Upper lobe of right lung (tissue), 1 donor: ENCODE measurements at regions not wholly inside any gene's neighbourhood (a gene's known extent, or its start where the extent isn't known, plus 50 kb on each side); places are given as distances from the start of the nearest gene placed in this dataset.

ENCODE experiments used
- ATAC-seq: fragments of 200-7000 bp; cut with Tn5 transposase; one replicate; pipeline ENCODE4 v1.9.1; 2020; ENCODE audit warnings: mild to moderate bottlenecking, moderate library complexity
- DNase-seq: peaks from one replicate; pipeline ENCODE4 v3.0.0-alpha.2; 2020
- H3K27ac ChIP-seq: fragments of 200-600 bp; one replicate; pipeline ENCODE4 v1.8.0; 2022
- H3K27me3 ChIP-seq: fragments of 200-600 bp; one replicate; pipeline ENCODE4 v1.8.0; 2022; ENCODE audit warnings: mild to moderate bottlenecking
- H3K36me3 ChIP-seq: fragments of 200-600 bp; one replicate; pipeline ENCODE4 v1.8.0; 2022
- H3K4me1 ChIP-seq: fragments of 200-600 bp; one replicate; pipeline ENCODE4 v1.8.0; 2022
- H3K4me3 ChIP-seq: fragments of 200-600 bp; one replicate; pipeline ENCODE4 v1.8.0; 2022; ENCODE audit warnings: mild to moderate bottlenecking
- H3K9me3 ChIP-seq: fragments of 200-600 bp; one replicate; pipeline ENCODE4 v1.8.0; 2022
- intact Hi-C: fragments of 100-400 bp; cut with DNase I; formaldehyde crosslinking; loops from one replicate; pipeline ENCODE4 v1.11.0; 2022
- TF ChIP-seq, protein P1 (sequence below): fragments of 200-600 bp; IDR thresholded peaks from one replicate; pipeline ENCODE4 v1.8.0; 2022; ENCODE audit warnings: antibody characterized with exemption
- donor health status: DM: no; HTN: yes; CAD: no; lungs with severe emphysema.

DNA sequence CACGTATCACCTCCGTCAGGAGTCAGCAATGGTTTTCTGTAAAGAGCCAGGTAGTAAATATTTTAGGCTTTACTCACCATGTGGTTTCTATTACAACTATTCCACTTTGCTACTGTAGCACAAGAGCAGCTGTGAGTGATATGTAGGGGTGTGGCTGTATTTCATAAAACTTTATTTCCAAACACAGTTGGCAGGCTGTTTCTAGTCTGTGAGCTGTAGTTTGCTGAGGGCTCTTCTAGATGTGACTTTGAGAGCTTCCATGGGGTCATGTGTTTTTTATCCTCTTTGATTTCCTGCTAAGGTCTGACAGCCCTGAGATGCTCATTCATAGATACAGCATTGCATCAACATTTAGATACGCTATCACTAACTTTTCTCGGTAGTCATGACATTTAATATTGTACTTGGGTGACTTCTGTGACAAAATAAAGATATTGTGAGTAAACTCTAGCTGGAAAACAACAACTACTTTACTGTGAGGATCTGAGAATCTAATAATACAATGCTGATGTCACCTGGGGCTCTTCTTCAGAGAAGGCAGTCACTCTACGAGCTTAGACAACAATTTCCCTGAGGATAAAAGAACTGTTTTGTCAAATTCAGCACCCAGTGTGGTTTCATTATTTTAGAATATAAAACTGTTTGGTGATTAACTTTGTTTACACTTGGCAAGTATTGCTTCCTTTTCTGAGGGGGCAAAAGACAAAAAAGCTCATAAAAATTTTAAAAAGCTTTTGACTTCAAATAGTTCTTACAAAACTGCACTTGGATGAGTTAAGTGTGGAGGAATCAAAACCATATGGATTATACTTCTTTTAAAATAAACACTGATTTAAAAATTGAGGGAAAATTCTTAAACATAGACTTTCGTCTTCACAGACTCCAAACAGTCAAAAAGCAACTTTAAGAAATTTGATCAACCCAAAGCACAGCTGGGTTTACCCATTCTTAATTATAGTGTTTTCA, 231.2 kb upstream of the DCN start:
- Histone ChIP-seq H3K36me3 (no peaks in the 10 kb centered on the region), H3K27me3 (no peaks in the 10 kb centered on the region), H3K27ac (no peak overlapping the region), H3K4me3 (no peak overlapping the region), H3K9me3 (no peaks in the 10 kb centered on the region), H3K4me1 (no peaks in the 10 kb centered on the region)
- TF ChIP-seq, protein P1, sequence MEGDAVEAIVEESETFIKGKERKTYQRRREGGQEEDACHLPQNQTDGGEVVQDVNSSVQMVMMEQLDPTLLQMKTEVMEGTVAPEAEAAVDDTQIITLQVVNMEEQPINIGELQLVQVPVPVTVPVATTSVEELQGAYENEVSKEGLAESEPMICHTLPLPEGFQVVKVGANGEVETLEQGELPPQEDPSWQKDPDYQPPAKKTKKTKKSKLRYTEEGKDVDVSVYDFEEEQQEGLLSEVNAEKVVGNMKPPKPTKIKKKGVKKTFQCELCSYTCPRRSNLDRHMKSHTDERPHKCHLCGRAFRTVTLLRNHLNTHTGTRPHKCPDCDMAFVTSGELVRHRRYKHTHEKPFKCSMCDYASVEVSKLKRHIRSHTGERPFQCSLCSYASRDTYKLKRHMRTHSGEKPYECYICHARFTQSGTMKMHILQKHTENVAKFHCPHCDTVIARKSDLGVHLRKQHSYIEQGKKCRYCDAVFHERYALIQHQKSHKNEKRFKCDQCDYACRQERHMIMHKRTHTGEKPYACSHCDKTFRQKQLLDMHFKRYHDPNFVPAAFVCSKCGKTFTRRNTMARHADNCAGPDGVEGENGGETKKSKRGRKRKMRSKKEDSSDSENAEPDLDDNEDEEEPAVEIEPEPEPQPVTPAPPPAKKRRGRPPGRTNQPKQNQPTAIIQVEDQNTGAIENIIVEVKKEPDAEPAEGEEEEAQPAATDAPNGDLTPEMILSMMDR = no peak
- ATAC-seq (peak; percentile 81), DNase-seq (no peak)
- intact Hi-C loops = no loop called here

GRCh38 chr12:91406920-91407341, 224.3 kb upstream of the DCN start:
- intact Hi-C loops = no loop called here
- no peak for DNase-seq
- Histone ChIP-seq H3K4me3 (no peak overlapping the region), H3K27ac (no peak overlapping the region), H3K36me3 (no peaks in the 10 kb centered on the region), H3K27me3 (no peaks in the 10 kb centered on the region), H3K4me1 (no peaks in the 10 kb centered on the region), H3K9me3 (no peaks in the 10 kb centered on the region)
- TF ChIP-seq, protein P1 = no peak
- no peak for ATAC-seq

DNA sequence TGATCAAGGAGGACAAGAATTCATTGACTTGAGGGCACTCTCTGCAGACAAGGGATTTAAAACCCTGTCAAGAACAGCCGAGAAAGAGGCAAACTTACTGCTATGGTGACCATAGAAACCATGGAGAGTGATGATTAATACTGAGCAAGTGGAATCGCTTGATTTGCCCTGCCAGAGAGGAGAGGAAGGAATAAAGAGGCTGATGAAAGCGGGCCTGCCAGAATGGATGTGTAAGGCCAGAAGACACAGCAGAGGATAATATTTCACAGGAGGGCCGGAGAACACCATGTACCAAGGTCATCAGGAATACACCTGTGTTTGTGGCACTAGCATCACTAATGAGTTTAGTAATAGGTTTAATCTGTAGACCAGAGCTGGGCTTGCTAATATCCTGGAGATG, 221.8 kb upstream of the DCN start:
- no peak overlapping the region for H3K4me3 ChIP-seq
- H3K27ac ChIP-seq = no peak overlapping the region
- DNase-seq (no peak), ATAC-seq (no peak)
- no peaks in the 10 kb centered on the region for H3K4me1 ChIP-seq
- H3K36me3 ChIP-seq = no peaks in the 10 kb centered on the region
- H3K27me3 ChIP-seq = no peaks in the 10 kb centered on the region
- TF ChIP-seq, protein P1 = no peak
- no peaks in the 10 kb centered on the region for H3K9me3 ChIP-seq
- intact Hi-C loops = no loop called here

DNA sequence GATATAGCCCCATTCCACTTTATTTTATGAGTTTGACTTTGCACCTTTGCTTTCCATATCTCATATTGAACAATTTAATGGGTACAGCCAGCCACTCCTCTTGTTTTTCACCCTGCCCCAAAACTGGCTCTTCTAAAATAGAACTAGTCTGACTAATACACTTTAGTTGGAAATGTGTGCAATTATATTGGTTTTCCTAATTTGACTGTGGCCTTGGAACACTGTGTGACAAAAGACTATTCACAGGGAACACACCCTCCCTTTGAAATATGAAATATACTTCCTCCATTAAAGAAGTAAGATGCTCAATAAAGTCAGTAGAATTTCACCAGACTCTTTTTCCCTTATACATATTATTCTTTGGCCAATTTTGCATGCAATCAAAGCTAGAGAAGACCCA, 218.6 kb upstream of the DCN start:
- TF ChIP-seq, protein P1 = no peak
- intact Hi-C loops = no loop called here
- no peak for ATAC-seq

GRCh38 chr12:91400271-91400670, 217.7 kb upstream of the DCN start:
- ATAC-seq = no peak
- TF ChIP-seq, protein P1 = no peak
- DNase-seq = no peak
- Histone ChIP-seq H3K27me3 (no peaks in the 10 kb centered on the region), H3K27ac (no peak overlapping the region), H3K4me3 (no peak overlapping the region), H3K4me1 (no peaks in the 10 kb centered on the region), H3K36me3 (no peaks in the 10 kb centered on the region), H3K9me3 (no peaks in the 10 kb centered on the region)
- intact Hi-C loops = no loop called here

More for the DNA sequence above, 218.6 kb upstream of the DCN start:
- Histone ChIP-seq H3K36me3 (no peaks in the 10 kb centered on the region), H3K27me3 (no peaks in the 10 kb centered on the region), H3K27ac (no peak overlapping the region), H3K9me3 (no peaks in the 10 kb centered on the region), H3K4me1 (no peaks in the 10 kb centered on the region), H3K4me3 (no peak overlapping the region)
- no peak for DNase-seq
